OCI-LY7 (cell line): ENCODE measurements at regions not wholly inside any gene's neighbourhood (a gene's known extent, or its start where the extent isn't known, plus 50 kb on each side); places are given as distances from the start of the nearest gene placed in this dataset.

Source experiments
- CTCF ChIP-seq: fragments of 200-600 bp; sonication (generic); conservative IDR thresholded peaks from 2 replicates; pipeline ENCODE4 v1.5.1; 2014; ENCODE audit warnings: mild to moderate bottlenecking, antibody characterized with exemption, low read length, moderate library complexity, mixed read lengths
- EZH2phosphoT487 ChIP-seq: fragments of 200-600 bp; sonication (generic); IDR thresholded peaks from 2 replicates; pipeline ENCODE4 v1.6.1; 2018; ENCODE audit warnings: low read depth, borderline replicate concordance, mild to moderate bottlenecking, mixed run types, antibody characterized with exemption, low read length, moderate library complexity, mixed read lengths

DNA sequence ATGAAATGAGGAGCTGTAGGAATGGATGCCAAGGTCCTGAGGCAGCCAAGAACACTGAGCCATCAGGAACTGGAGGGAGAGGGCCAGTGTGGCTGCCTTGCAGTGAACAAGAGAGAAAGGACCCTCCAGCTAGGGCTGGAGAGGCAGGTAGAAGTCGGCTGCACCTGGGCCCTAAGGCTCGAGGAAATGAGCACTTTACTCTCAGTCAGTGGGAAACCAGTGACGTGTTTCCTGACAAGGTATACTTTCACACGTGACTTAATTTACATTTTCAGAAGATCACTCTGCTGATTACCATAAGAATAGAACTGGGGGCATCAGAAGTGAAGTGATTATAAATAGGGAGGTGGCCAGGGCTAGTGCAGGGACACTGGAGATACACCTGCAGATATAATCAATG lies 115.2 kb downstream of the C17orf67 start:
- TF ChIP-seq EZH2phosphoT487, result no peak
- TF ChIP-seq CTCF, result no peak
